HUES6 (cell line): ENCODE measurements at regions not wholly inside any gene's neighbourhood (a gene's known extent, or its start where the extent isn't known, plus 50 kb on each side); places are given as distances from the start of the nearest gene placed in this dataset.

ENCODE experiments used
- H3K27ac ChIP-seq: 2 replicates; pipeline ENCODE4 v1.7.0; 2013; ENCODE audit warnings: low read depth, mild to moderate bottlenecking, low read length, inconsistent platforms
- H3K27me3 ChIP-seq: 2 replicates; pipeline ENCODE4 v1.6.1; 2013; ENCODE audit warnings: low read length; ENCODE audit not compliant: control insufficient read depth, insufficient read depth
- H3K36me3 ChIP-seq: 2 replicates; pipeline ENCODE4 v1.6.1; 2013; ENCODE audit warnings: low read length; ENCODE audit not compliant: control insufficient read depth, insufficient read depth
- H3K4me1 ChIP-seq: 2 replicates; pipeline ENCODE4 v1.6.1; 2013; ENCODE audit warnings: low read length; ENCODE audit not compliant: control insufficient read depth, insufficient read depth
- H3K4me3 ChIP-seq: 2 replicates; pipeline ENCODE4 v1.5.1; 2013; ENCODE audit warnings: low read depth, low read length
- H3K9ac ChIP-seq: one replicate; pipeline ENCODE4 v1.6.1; 2013; ENCODE audit warnings: mild to moderate bottlenecking, low read length
- H3K9me3 ChIP-seq: 2 replicates; pipeline ENCODE4 v1.6.1; 2013; ENCODE audit warnings: low read depth, low read length; ENCODE audit not compliant: control insufficient read depth, insufficient read depth

- peaks cover 5% of the 10 kb centered on the region; the same call in 1 of the 2 replicates for H3K4me1 ChIP-seq
- no peaks in the 10 kb centered on the region for H3K36me3 ChIP-seq
- no peak overlapping the region for H3K27ac ChIP-seq
- H3K9me3 ChIP-seq, result no peaks in the 10 kb centered on the region
- no peak overlapping the region for H3K4me3 ChIP-seq
- no peak overlapping the region for H3K9ac ChIP-seq
- H3K27me3 ChIP-seq, result no peaks in the 10 kb centered on the region
These were observed 396.5 kb downstream of the OCA2 start for GRCh38 chr15:27702581-27702980.

GRCh38 chr15:27701956-27702355, 397.2 kb downstream of the OCA2 start:
- Histone ChIP-seq H3K9ac (no peak overlapping the region), H3K36me3 (no peaks in the 10 kb centered on the region), H3K9me3 (no peaks in the 10 kb centered on the region), H3K27ac (no peak overlapping the region), H3K27me3 (no peaks in the 10 kb centered on the region), H3K4me1 (peaks cover 5% of the 10 kb centered on the region; the same call in 1 of the 2 replicates), H3K4me3 (no peak overlapping the region)

GRCh38 chr15:27701014-27701413, 398.1 kb downstream of the OCA2 start:
- Histone ChIP-seq H3K9me3 (no peaks in the 10 kb centered on the region), H3K27ac (no peak overlapping the region), H3K4me3 (no peak overlapping the region), H3K36me3 (no peaks in the 10 kb centered on the region), H3K27me3 (no peaks in the 10 kb centered on the region), H3K9ac (no peak overlapping the region), H3K4me1 (peaks cover 5% of the 10 kb centered on the region; the same call in 1 of the 2 replicates)

- Histone ChIP-seq H3K9me3 (peaks cover 2% of the 10 kb centered on the region; the same call in 1 of the 2 replicates), H3K4me1 (peaks cover 11% of the 10 kb centered on the region; the same call in 1 of the 2 replicates), H3K36me3 (no peaks in the 10 kb centered on the region), H3K27ac (no peak overlapping the region), H3K9ac (no peak overlapping the region), H3K27me3 (no peaks in the 10 kb centered on the region), H3K4me3 (no peak overlapping the region)
These were observed 399.4 kb downstream of the OCA2 start for GRCh38 chr15:27699699-27700098.

- no peaks in the 10 kb centered on the region for H3K36me3 ChIP-seq
- H3K9me3 ChIP-seq, result peaks cover 8% of the 10 kb centered on the region; the same call in 1 of the 2 replicates
- H3K4me1 ChIP-seq, result peaks cover 6% of the 10 kb centered on the region; the same call in 1 of the 2 replicates
- H3K9ac ChIP-seq, result no peak overlapping the region
- no peaks in the 10 kb centered on the region for H3K27me3 ChIP-seq
- H3K27ac ChIP-seq, result no peak overlapping the region
- H3K4me3 ChIP-seq, result no peak overlapping the region
These were observed 402.6 kb downstream of the OCA2 start for GRCh38 chr15:27696530-27696929.

GRCh38 chr15:27695726-27696125, 403.4 kb downstream of the OCA2 start:
- H3K4me3 ChIP-seq, result no peak overlapping the region
- no peaks in the 10 kb centered on the region for H3K36me3 ChIP-seq
- no peak overlapping the region for H3K27ac ChIP-seq
- peaks cover 8% of the 10 kb centered on the region; the same call in 1 of the 2 replicates for H3K9me3 ChIP-seq
- H3K4me1 ChIP-seq, result peaks cover 6% of the 10 kb centered on the region; the same call in 1 of the 2 replicates
- H3K9ac ChIP-seq, result no peak overlapping the region
- H3K27me3 ChIP-seq, result no peaks in the 10 kb centered on the region

GRCh38 chr15:27694506-27695087, 404.5 kb downstream of the OCA2 start:
- Histone ChIP-seq H3K9me3 (peaks cover 8% of the 10 kb centered on the region; the same call in 1 of the 2 replicates), H3K4me3 (no peak overlapping the region), H3K36me3 (no peaks in the 10 kb centered on the region), H3K27ac (peak overlapping the region; percentile 12; the same call in 1 of the 2 replicates), H3K27me3 (no peaks in the 10 kb centered on the region), H3K9ac (no peak overlapping the region), H3K4me1 (peaks cover 6% of the 10 kb centered on the region; the same call in 1 of the 2 replicates)

- Histone ChIP-seq H3K9me3 (peaks cover 8% of the 10 kb centered on the region; the same call in 1 of the 2 replicates), H3K27me3 (no peaks in the 10 kb centered on the region), H3K27ac (no peak overlapping the region), H3K4me1 (peaks cover 6% of the 10 kb centered on the region; the same call in 1 of the 2 replicates), H3K4me3 (no peak overlapping the region), H3K9ac (no peak overlapping the region), H3K36me3 (no peaks in the 10 kb centered on the region)
These were observed 405.8 kb downstream of the OCA2 start for GRCh38 chr15:27693280-27693679.

GRCh38 chr15:27692438-27692837, 406.7 kb downstream of the OCA2 start:
- peaks cover 8% of the 10 kb centered on the region; the same call in 1 of the 2 replicates for H3K9me3 ChIP-seq
- peaks cover 6% of the 10 kb centered on the region; the same call in 1 of the 2 replicates for H3K4me1 ChIP-seq
- H3K4me3 ChIP-seq, result no peak overlapping the region
- no peaks in the 10 kb centered on the region for H3K27me3 ChIP-seq
- no peaks in the 10 kb centered on the region for H3K36me3 ChIP-seq
- no peak overlapping the region for H3K27ac ChIP-seq
- H3K9ac ChIP-seq, result no peak overlapping the region

GRCh38 chr15:27690290-27690689, 408.8 kb downstream of the OCA2 start:
- H3K36me3 ChIP-seq, result no peaks in the 10 kb centered on the region
- no peak overlapping the region for H3K9ac ChIP-seq
- peaks cover 17% of the 10 kb centered on the region; the same call in 1 of the 2 replicates for H3K4me1 ChIP-seq
- H3K9me3 ChIP-seq, result peaks cover 8% of the 10 kb centered on the region; the same call in 1 of the 2 replicates
- no peak overlapping the region for H3K27ac ChIP-seq
- no peak overlapping the region for H3K4me3 ChIP-seq
- no peaks in the 10 kb centered on the region for H3K27me3 ChIP-seq

- H3K36me3 ChIP-seq, result no peaks in the 10 kb centered on the region
- peaks cover 11% of the 10 kb centered on the region; the same call in 1 of the 2 replicates for H3K4me1 ChIP-seq
- no peak overlapping the region for H3K9ac ChIP-seq
- peak overlapping the region; percentile 9; the same call in 1 of the 2 replicates for H3K27ac ChIP-seq
- no peaks in the 10 kb centered on the region for H3K27me3 ChIP-seq
- no peaks in the 10 kb centered on the region for H3K9me3 ChIP-seq
- no peak overlapping the region for H3K4me3 ChIP-seq
These were observed 412.1 kb downstream of the OCA2 start for GRCh38 chr15:27686971-27687370.
